T-helper 9 cell (primary cell): ENCODE measurements at regions not wholly inside any gene's neighbourhood (a gene's known extent, or its start where the extent isn't known, plus 50 kb on each side); places are given as distances from the start of the nearest gene placed in this dataset.
"Not testable (repeated sequence)": the region's sequence is repeated elsewhere in the genome, so short reads cannot be mapped to it uniquely, and the experiment has no call there.

ENCODE experiments used
- DNase-seq: peaks from one replicate; pipeline ENCODE4 v3.0.0-alpha.2; 2020

DNA sequence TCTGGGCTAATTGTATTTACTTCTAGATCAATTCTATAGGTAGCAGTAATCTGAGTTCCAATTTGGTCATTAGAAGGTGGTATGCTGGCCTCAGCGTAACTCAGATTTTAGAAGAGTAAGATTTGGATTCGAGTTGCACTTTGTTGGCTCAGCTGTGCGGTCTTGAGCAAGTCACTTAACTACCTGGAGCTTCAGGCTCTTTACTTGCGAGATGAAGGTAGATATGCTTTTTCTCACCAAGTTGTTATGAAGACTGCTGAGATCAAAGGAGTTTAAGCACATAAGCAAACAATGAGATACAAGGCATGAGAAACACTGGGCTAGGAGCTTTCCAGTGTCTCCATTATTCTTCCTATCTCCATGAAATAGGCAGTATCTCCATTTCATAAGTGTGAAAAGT is 133.8 kb upstream of the RANBP3L start:
- DNase-seq = no peak

DNA sequence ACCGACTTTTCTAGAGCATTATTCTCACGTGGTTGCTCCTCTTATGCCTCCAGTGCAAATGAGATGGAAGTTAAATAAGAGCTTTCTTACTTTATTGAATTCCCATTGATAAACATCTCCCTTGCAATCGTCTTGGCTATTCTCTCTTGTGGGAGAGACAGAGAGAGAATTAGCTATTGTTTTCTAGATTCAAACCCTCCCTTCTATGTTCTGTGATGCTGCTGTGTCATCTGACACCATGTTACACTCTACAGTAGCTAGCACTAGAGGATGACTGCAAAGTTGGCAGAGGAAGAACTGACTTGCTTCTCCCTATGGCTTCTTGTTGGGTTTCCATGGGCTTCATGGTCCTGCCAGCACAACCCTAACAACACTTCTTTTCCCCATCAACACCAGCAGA is 134.6 kb upstream of the RANBP3L start:
- no peak for DNase-seq

DNA sequence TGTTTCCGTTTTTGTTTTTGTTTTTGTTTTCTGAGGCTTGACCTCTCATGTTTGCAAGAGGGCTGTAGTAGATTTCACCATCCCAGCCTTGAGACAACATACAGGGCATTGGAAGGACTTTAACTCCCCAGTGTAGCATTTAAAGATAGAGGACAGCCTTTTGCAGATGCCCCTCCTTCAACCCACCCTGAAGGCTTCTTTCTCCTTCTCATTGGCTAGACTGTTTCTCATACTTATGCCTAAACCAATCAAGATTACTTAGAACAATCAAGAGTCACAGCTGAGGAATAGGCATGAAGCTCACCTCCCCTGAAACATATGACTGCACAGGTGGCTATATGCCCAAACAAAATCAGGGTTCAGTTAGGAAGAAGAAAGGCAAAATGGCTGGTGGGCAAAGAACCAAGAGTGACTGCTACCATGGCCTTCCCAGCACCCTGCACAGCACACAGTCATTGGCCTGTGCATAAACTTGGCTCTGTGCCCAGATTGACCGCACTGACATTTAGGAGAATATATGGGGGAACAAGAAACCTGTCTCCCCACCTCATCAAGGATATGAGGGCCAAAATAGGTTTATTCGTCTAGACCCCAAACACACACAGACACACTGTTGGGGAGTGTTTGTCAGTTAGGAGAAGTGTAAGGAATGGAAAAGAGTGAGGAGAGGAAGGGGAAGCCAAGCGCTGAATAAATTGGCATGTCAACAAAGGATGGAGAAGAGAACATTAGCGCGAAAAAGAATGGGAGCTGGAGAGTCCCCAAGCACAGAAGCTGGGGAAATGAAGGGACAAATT is 137.3 kb upstream of the RANBP3L start:
- DNase-seq = no peak

DNA sequence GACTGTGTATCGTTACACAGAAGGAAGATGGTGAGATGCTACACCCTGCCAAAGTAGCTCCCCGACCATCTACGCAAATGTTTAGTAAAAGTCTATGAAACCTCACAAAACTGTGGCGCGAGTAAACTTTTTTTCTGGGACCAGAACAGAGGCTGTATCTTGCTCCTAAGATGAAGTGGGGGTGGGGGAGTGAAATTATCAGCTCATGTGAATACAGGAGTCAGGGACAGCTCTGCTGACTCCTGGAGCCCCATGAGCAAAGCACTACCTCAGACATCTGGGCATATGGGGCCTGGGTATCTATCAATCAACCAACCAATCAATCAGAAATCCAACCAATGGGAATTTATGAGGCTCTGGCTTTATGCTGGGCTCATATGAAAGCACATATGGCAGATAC is 138.6 kb upstream of the RANBP3L start:
- no peak for DNase-seq

DNA sequence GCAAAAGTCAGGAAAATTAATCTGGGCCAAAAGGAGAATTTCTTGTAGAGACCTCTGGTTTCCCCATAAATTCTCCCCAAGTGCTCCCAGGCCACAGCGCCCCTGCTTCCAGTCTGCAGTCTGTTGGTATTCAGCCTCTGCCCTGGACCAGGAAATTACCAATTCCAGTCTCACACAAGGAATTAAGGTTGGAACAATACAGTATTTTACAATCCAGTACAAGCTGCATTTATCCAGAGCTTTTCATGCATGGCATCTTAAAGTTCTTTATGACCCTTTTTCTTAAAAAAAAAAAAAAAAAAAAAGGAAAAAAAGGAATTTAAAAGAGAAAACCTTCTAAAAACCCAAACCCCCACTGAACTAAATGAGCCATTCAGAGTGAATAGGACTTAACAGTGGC is 139.6 kb upstream of the RANBP3L start:
- no peak for DNase-seq

DNA sequence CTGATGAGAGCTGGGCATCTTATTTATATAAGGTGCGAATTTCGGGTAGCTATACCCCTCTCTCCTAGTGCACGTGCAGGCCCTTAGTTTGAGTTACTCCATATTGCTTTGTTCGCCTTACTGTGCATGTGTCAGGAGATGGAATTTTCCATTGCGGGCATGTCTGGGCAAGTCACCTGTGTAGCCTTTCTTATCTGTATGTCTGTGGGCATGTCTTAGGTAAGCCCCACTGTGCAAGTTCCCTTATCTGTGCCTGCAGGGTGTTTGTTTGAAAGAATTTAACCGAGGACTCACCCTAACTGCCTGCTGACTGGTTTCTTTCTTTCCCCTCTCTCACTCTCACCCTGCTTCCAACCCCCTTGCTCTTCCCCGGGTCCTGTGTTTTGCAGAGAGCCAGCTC is 140.7 kb upstream of the RANBP3L start:
- DNase-seq = no peak

DNA sequence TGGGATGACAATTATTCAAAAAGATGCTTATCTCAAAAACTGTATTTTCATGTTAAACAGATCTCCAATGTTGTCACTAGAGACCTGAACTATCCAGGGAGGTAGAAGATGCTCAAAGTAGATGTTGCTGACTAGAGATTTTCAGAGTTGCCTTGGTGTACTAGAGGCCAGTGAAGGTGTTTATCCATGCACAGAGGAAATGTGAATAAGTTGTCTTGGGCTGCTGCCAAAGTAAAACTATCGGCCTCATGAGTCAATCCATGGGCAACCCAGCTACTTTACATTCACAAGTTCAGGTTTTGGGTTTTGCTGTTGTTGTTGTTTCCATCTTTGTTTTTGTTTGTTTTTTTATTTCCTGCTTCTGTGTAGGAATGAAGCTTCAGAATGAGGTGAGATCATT is 141.1 kb upstream of the RANBP3L start:
- DNase-seq = no peak

DNA sequence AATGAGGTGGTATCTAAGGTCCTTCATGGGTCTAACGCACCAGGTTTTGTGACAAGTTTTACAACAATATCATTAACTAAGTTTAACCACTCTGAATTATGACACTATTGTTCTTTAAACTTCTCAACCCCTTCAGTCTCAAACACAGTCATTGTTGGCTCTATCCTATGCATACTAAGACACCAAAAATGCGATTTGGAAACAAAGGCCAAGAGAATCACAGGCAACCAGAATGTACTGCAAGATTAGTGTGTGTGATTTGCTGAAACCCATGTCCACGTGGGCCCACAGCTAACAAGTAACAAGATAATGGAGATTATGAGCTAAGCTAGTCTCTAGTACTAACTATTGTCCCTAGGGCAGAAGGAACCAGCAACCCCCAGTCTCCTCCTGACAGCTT is 142.2 kb upstream of the RANBP3L start:
- no peak for DNase-seq

DNA sequence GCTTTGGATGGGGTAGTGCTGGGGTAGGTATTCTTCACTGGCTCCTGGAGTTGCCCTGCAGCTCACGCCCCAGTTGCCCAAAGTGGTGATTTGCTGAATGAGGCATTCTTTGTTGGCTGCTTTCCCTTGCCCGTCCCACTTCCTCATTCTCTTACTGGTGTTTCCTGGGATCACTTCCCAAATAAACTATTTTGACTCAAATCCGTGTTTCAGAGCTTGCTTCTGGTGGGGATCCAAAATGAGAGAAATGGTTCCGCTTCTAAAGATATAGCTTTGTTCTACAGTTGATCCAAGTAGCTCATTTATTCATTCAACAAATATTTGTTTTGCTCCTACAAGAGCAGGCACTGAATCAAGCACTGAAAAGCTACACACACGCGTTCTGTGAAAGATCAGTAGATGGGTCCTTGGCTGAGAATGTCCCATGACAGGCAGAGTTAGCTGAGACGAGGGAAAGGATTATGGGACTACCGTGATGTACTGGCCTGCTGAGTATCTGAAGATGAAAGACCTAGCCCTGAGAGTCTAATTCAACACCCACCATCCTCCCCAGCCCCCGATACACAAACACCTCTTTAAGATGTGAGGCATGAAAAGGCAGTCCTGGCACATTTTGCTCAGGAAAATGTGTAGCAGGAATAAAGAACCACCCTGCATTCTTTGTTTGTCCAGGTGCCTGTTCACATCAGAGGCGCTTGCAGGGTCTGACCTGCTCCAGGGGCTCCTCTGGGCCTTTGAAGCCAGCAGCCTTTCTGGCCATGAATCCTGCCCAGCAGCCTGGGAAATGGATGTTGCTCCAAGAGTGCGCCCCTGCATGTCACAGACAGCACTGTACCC is 143.1 kb upstream of the RANBP3L start:
- DNase-seq = no peak

DNA sequence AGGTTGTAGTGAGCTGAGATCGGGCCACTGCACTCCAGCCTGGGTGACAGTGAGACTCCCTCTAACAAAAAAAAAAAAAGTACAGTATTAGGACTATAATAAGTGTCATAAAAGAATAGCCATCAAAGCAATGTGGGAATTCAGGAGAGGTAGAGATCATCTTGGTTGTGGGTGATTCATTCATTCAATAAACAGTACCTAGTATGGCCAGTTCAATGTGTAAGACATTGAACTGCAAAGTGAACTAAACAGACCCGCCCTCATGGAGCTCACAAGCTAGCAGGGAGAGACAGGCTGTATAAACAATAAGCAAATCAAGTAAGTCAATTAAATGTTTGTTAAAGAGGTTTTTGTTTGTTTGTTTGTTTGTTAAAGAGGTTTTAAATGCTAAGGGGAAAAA is 146.1 kb upstream of the RANBP3L start:
- DNase-seq = no peak

DNA sequence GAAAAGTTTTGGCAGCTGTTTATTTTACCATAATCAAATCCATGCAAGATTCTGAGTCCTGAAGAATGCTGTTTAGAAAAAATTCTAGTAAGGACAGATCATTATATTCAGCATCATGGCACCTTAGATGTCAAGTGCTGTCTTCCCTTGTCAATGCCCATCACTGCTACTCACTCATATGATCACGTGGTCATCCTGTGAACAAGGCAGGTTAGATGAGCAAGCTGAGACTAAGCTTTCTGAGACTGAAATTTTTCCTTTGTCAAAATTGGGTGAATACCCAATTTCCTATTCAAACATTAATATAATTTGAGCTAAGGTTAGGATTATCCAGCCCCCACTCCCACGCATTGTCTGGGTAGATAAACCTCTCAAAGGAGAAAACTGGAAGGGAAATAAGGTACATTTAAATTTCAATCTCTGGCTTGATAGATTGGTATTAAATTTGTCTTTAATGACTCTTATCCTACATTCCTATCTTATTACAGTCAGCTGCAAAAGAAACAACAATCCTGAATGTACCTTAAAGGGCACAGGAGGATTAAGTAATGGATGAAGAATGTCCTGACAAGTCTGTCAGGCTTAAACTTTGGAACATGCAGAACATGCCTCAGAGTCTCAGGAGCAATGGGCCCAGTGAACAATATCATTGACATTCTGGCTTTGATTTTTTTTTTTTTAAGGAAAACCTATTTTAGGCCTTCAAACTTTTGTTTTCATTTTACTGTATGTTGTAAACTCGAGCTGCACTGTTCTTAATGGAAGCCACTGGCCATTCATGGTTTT is 148.7 kb upstream of the RANBP3L start:
- DNase-seq = no peak

DNA sequence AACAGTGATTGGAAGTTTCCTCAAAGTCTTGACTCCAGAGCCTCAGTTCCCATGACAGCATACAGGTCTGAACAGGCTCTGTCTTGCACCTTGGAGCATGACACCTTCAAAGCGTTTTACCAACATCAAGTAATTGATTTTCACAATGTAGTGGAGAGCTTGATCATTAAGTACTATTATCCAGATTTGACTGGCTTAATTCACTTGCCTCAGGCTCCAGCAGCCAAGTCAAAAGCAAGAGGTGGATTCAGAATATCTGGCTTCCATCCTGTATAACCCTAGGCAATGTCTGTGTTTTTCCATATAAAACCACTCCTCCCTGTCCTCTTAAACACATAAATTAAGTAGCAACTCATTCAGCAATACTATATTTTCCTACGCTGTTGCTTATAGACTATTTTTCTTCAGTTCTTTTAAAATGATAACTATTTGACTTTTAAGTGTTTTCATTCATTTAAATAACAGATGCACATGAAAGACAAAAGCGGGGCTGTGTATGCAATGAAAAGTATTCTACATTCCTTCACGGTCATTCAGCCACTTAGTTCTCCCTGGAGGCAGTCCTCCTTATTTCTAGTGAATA is 150.8 kb upstream of the RANBP3L start:
- no peak for DNase-seq

DNA sequence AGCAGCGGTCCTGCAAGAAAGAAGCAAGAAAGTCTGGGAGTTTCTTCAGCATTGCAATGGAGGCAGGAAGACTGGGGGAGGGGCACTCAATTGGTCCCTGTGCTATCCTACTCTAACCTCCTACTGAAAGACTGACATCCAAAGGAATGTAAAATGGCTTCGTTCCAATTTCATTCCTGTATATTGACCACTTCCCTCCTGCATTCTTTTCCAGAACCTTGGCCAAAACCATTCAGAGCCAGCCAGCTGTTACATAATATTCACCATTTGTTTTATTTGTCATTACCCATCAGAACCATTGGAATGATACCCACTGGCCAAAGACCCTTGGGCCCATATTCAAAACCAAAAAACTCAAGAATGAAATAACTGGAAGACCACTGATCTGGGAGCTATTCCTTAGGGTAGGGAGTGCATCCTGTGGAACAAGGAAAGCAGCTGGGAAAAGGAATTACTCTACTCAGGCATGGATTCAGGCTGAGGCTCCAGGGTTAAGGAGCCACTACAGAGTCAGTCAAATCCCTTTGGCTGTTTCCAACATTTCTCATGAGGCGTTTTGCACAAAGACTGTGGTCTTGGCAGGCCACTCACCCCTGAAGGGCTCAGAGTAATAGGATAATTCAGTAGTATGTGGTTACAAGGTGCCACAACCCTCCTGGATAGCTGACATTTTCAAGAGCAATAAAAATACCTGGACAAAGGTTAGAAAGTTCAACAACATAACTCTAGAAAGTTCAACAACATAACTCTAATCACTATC is 148.7 kb upstream of the SLC1A3 start:
- DNase-seq = no peak

DNA sequence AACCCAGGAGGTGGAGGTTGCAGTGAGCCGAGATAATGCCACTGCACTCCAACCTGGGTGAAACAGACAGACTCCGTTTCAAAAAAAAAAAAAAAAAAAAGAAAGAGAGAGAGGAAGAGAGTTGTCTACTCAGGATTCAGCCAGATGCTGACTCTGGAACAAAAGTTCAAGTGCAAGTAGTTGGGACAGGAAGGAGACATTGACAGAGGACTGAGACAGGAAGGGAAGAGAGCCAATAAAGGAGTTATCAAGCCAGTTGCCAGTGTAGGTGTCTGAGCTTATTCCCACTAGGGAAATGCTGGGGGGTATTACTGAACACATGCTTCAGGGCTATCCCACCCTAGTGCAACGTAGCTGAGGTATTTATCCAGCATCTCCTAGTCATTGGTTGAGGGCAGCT is 147.7 kb upstream of the SLC1A3 start:
- no peak for DNase-seq

DNA sequence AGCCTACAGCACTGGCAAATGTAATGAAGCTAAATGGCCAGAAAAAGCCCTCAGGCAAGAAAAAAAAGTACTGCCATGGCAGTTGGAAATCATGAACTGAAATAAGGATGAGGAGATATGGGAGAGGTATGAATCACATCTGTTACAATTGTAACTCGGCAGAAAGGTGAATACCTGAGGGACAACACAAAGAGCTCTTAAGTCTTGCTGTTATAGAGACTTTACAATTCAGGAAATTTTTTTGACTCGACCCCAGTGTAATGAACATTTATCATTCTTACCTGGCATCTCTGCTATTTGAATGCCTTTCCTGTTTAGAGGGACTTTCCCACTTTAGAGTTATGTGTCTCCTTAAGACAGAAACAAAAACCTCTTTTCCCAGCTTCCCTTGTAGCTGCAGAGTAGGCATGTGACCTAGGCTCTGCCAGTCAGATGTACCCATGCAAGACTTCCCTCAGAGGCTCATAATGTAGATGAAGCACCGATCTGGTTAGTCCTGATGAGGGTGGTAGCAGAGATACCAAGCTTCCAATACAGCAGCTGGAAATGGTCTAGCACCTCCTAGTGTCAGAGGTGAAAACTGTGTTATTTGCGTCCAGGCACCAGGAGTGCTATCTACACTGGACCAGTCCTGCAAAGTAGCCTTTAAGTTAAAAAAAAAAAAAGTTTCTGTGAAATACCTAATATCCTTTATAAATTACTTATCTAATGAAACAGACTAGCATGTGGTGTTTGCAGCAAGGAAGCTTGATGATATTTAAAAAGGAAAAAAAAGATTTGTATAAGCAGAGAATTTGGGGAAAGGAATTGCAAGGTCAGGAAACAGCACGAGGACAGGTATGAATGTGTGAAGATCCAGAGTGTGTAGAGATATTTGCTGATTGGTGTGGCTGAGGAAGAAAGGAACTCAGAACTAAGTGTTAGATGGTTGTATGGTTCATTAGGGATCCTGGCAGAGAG is 146.9 kb upstream of the SLC1A3 start:
- DNase-seq = no peak

DNA sequence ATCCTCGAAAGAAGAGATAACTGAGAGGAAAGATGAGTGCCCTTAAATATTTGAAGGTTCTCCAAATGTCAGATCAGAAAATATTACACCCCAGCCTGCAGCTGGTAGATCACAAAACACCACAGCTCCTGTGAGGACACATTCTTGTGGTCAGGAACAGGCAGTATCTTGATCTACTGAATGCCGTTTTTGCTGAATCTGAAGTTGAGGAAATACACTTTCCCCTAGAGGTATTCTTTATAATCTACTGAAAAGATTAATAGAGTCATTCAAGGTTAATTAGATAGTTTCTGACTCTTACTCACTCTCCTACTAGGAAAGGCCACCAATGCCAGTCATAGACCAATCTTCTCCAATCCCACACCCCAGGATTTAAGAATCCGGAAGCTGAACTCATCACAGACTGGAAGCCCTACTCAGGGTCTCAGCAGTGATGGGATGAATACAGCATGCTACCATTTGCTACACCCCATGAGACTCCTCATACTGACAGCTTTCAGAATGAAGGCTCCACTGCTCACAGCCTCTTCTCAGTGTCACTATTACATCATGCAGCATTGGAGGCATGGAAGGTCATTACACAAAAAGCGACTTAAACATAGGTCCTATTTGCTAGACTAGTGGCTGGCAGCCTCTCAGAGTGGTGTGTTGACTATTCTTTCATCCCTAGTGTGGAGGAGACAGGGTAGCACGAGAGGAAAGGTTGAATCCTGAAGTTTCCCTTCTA is 143.9 kb upstream of the SLC1A3 start:
- DNase-seq = no peak

DNA sequence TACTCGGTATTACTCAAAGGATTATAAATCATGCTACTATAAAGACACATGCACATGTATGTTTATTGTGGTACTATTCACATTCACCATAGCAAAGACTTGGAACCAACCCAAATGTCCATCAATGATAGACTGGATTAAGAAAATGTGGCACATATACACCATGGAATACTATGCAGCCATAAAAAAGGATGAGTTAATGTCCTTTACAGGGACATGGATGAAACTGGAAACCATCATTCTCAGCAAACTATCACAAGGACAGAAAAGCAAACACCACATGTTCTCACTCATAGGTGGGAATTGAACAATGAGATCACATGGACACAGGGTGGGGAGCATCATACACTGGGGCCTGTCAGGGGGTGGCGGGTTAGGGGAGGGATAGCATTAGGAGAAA is 130.5 kb upstream of the SLC1A3 start:
- not testable (repeated sequence) for DNase-seq

DNA sequence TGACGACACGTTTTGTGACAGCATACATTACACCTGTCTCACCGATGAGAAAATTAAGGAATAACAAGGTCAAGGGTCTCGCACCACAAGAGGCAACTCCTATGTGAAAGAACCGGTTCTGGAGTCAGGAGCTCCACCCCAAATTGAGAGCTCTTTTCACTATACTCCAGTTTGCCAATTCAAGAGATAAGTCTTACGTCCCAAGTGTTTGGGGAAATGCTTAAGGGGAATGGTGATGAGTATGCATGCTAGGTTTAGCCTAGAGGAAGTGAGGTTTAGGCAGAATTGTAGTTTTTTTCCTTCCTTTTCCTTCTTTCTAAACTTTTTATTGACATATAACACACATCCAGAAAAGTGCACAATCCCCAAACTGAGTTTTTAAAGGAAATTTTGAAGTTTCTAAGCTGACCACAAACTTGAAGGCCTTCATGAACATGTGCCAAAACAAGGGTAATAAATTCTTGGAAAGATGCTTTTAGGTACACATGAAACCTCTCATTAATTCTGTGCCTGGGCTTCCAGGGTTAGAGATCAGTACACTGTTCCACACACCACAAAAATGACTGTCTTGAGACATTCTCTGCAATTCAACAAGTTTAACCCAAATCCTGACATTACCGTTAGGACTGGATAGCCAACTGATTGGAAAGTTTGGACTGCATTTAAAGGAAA is 127.6 kb upstream of the SLC1A3 start:
- DNase-seq = no peak

DNA sequence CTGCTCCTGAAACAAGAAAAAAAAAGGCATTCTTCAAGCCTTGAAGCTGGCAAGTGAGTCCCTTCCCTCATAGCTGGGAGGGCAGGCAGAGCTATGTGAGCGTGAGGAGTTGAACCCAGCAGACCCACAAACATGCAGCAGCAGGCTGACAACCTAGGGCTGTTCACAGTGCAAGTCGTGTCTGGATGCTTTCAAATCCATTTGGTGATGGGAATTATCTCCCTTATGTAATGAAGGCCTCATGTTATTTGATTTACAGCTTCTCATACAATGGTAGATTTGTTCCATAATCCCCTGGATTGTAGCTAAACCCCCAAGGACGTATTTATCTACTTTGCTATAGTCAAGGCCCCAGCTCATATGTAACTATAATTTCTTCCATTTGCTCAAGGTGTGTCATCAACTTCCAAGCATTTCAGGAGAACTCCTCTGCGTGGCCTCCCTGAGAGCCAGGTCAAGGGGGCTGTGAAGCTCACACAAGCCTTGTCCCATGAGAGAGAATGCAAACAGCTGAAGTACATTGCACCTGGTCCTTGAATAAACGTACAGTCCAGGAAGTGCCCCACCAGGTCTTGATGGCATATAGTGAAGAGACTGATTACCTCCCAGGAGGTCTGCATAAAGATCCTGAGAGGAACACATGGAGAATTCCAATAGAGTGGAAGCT is 124.8 kb upstream of the SLC1A3 start:
- DNase-seq = no peak
